ENCODE measurements at regions not wholly inside any gene's neighbourhood (a gene's known extent, or its start where the extent isn't known, plus 50 kb on each side); places are given as distances from the start of the nearest gene placed in this dataset.

- Mint-ChIP-seq H3K27ac (no peak overlapping the region), H3K9me3 (ENCODE audit: insufficient read depth) (no peaks in the 10 kb centered on the region), H3K27me3 (peaks cover 24% of the 10 kb centered on the region), H3K4me1 (no peaks in the 10 kb centered on the region), H3K4me3 (no peak overlapping the region)
- H3K4me3 ChIP-seq (ENCODE audit: control extremely low read depth in 1 of 5, extremely low read depth in 1 of 5, insufficient read depth in 1 of 5, low read depth in 2 of 5, low read length in 4 of 5) = no peak overlapping the region
- peaks cover 0 to 11% (median 3%) of the 10 kb centered on the region in 4 experiments for H3K27me3 ChIP-seq (replicated peaks in 1 of 4; ENCODE audit: control extremely low read depth in 1 of 4, control insufficient read depth in 3 of 4, insufficient read depth in 4 of 4, low read length in 3 of 4)
- 90% methylated on average over 1 of the region's 1 CpG for WGBS (ENCODE audit: insufficient coverage)
- H3K9me3 ChIP-seq (ENCODE audit: control extremely low read depth in 1 of 3, control insufficient read depth in 2 of 3, insufficient read depth in 1 of 3, low read length in 2 of 3) = peaks cover 0 to 12% (median 0%) of the 10 kb centered on the region in 3 donors
- no peaks in the 10 kb centered on the region for H3K36me3 ChIP-seq (replicated peaks in 1 of 2; ENCODE audit: control extremely low read depth in 1 of 2, control insufficient read depth in 1 of 2, extremely low read depth in 1 of 2, insufficient read depth in 2 of 2, low read length in 1 of 2)
- intact Hi-C loops (cut with micrococcal nuclease) = no loop called here
- ChIA-PET CTCF (no interaction called here), POLR2A (no interaction called here)
- no peaks in the 10 kb centered on the region for H4K20me1 ChIP-seq (ENCODE audit: control insufficient read depth, insufficient read depth, low read length, poor library complexity, severe bottlenecking)
- ATAC-seq (ENCODE audit: low read depth) = no peak
- no peak overlapping the region for H3K27ac ChIP-seq (ENCODE audit: low read length in 2 of 2)
- no peaks in the 10 kb centered on the region for H3K79me2 ChIP-seq (ENCODE audit: control insufficient read depth, insufficient read depth, low read length)
- DNase-seq = no peak
- TF ChIP-seq CTCF (IDR thresholded peaks at IDR 0.05) (no peak), EZH2 (IDR thresholded peaks at IDR 0.05; ENCODE audit: borderline replicate concordance, insufficient read depth, low read depth, low read length, poor library complexity, severe bottlenecking) (no peak)
- H3K4me1 ChIP-seq (ENCODE audit: control insufficient read depth in 2 of 2, insufficient read depth in 2 of 2, low read length in 2 of 2) = no peaks in the 10 kb centered on the region
- H3K9ac ChIP-seq (ENCODE audit: low read length) = no peak overlapping the region
- H3K4me2 ChIP-seq (replicated peaks; ENCODE audit: low read depth, low read length, poor library complexity, severe bottlenecking) = no peak overlapping the region
- no peak overlapping the region for H2AFZ ChIP-seq (ENCODE audit: insufficient read depth, low read depth, low read length, poor library complexity, severe bottlenecking)
Observed at GRCh38 chr16:18059089-18059488, 277.4 kb downstream of the NPIPA8 start.

GRCh38 chr16:18055411-18055916 is 281.1 kb downstream of the NPIPA8 start:
- no peaks in the 10 kb centered on the region for H3K36me3 ChIP-seq (replicated peaks in 1 of 2; ENCODE audit: control extremely low read depth in 1 of 2, control insufficient read depth in 1 of 2, extremely low read depth in 1 of 2, insufficient read depth in 2 of 2, low read length in 1 of 2)
- CTCF ChIA-PET = no interaction called here
- intact Hi-C loops (cut with micrococcal nuclease) = no loop called here
- no peaks in the 10 kb centered on the region for H3K79me2 ChIP-seq (ENCODE audit: control insufficient read depth, insufficient read depth, low read length)
- H3K4me3 Mint-ChIP-seq = no peak overlapping the region
- peaks cover 0 to 6% (median 0%) of the 10 kb centered on the region in 3 donors for H3K9me3 ChIP-seq (ENCODE audit: control extremely low read depth in 1 of 3, control insufficient read depth in 2 of 3, insufficient read depth in 1 of 3, low read length in 2 of 3)
- no peaks in the 10 kb centered on the region for H3K27me3 ChIP-seq (replicated peaks in 1 of 4; ENCODE audit: control extremely low read depth in 1 of 4, control insufficient read depth in 3 of 4, insufficient read depth in 4 of 4, low read length in 3 of 4)
- H3K9ac ChIP-seq (ENCODE audit: low read length) = no peak overlapping the region
- DNase-seq (no peak), ATAC-seq (ENCODE audit: low read depth) (no peak)
- no peaks in the 10 kb centered on the region for H3K4me1 Mint-ChIP-seq
- no peak overlapping the region for H3K4me3 ChIP-seq (ENCODE audit: control extremely low read depth in 1 of 5, extremely low read depth in 1 of 5, insufficient read depth in 1 of 5, low read depth in 2 of 5, low read length in 4 of 5)
- no peaks in the 10 kb centered on the region for H3K9me3 Mint-ChIP-seq (ENCODE audit: insufficient read depth)
- H3K27ac ChIP-seq (ENCODE audit: low read length in 2 of 2) = no peak overlapping the region
- POLR2A ChIA-PET = no interaction called here
- H3K4me2 ChIP-seq (replicated peaks; ENCODE audit: low read depth, low read length, poor library complexity, severe bottlenecking) = no peak overlapping the region
- H4K20me1 ChIP-seq (ENCODE audit: control insufficient read depth, insufficient read depth, low read length, poor library complexity, severe bottlenecking) = no peaks in the 10 kb centered on the region
- TF ChIP-seq CTCF (IDR thresholded peaks at IDR 0.05) = no peak
- TF ChIP-seq EZH2 (IDR thresholded peaks at IDR 0.05; ENCODE audit: borderline replicate concordance, insufficient read depth, low read depth, low read length, poor library complexity, severe bottlenecking) = no peak
- no peaks in the 10 kb centered on the region for H3K4me1 ChIP-seq (ENCODE audit: control insufficient read depth in 2 of 2, insufficient read depth in 2 of 2, low read length in 2 of 2)
- no peak overlapping the region for H2AFZ ChIP-seq (ENCODE audit: insufficient read depth, low read depth, low read length, poor library complexity, severe bottlenecking)
- 92% methylated on average over 2 of the region's 4 CpGs for WGBS (ENCODE audit: insufficient coverage)
- no peak overlapping the region for H3K27ac Mint-ChIP-seq
- peaks cover 12% of the 10 kb centered on the region for H3K27me3 Mint-ChIP-seq

Measured in B cell (primary cell).